ENCODE measurements at regions not wholly inside any gene's neighbourhood (a gene's known extent, or its start where the extent isn't known, plus 50 kb on each side); places are given as distances from the start of the nearest gene placed in this dataset.
"Not testable (repeated sequence)": the region's sequence is repeated elsewhere in the genome, so short reads cannot be mapped to it uniquely, and the experiment has no call there.

GRCh38 chr12:46490635-46491034, 118.1 kb upstream of the SLC38A2 start:
- DNase-seq (ENCODE audit: low read depth): no peak

- DNase-seq (ENCODE audit: low read depth): no peak
Measured at GRCh38 chr12:46489951-46490388, 117.4 kb upstream of the SLC38A2 start.

GRCh38 chr12:46487567-46488131, 115.1 kb upstream of the SLC38A2 start:
- DNase-seq (ENCODE audit: low read depth): no peak

DNA sequence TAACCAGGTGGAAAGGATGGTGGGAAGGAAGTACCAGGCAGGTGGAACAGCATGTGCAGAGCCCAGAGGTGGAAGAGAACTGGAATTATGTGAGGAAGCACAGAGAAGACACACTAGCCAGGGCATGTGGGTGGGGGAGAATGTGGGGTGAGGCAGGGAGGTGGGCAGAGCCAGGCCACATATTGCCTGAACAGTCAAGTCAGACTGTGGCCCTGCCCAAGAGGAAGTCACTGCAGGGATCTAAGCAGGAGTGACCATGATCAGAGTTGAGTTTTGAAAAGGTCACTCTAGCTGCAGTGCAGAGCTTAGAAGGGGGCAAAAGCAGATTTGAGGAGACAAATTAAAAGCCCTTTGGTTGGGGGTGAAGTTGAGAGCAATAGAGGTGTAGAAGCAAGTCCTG, 114.0 kb upstream of the SLC38A2 start:
- no peak for DNase-seq (ENCODE audit: low read depth)

DNA sequence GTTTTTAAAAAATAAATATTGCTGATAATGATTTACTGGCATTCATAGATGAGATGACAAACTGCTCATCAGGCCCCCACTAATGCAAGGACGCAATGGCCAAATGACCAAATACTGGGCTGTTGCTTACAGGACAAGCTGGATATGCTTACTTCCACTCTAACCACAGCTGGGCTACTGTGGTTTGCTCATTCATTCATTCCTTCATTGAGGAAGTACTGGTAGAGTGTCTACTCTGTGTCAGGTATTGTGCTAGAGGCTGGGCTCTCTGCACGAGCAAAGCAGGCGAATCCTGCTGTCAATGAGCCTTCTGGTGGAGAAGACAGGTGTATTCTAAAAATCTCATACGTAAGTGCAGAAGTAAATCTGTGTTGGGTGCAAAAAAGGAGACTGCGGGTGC, 113.3 kb upstream of the SLC38A2 start:
- no peak for DNase-seq (ENCODE audit: low read depth)

DNA sequence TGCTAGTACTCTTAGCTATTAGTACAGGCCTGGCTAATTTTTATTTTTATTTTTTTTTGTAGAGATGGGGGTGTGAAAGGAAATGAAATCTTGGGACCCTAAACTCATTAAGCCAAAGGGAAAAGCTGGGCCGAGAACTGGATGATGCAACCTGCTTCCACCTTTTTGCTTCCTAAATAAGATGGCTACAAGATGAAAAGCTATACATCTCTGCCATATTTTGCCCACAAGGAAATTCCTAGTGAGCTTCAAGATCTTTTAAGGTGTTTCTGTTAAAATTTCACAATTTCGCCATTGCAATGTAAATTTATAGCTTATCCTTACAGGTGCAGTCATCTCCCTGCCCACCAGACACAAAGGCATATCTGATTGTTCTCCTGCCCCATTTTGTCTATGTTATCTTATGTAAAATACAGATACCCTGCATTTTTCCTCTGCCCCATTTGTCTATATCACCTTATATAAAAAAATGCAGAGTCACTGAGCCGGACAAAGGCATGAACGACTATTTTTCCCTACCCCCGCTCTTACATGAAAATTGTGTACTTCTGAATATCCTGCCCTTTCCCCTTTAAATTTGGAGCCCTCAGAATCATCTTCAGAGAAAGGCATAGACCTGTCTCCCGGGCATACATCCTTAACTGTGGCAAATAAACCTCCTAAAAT, 112.0 kb upstream of the SLC38A2 start:
- DNase-seq (ENCODE audit: low read depth): no peak

DNA sequence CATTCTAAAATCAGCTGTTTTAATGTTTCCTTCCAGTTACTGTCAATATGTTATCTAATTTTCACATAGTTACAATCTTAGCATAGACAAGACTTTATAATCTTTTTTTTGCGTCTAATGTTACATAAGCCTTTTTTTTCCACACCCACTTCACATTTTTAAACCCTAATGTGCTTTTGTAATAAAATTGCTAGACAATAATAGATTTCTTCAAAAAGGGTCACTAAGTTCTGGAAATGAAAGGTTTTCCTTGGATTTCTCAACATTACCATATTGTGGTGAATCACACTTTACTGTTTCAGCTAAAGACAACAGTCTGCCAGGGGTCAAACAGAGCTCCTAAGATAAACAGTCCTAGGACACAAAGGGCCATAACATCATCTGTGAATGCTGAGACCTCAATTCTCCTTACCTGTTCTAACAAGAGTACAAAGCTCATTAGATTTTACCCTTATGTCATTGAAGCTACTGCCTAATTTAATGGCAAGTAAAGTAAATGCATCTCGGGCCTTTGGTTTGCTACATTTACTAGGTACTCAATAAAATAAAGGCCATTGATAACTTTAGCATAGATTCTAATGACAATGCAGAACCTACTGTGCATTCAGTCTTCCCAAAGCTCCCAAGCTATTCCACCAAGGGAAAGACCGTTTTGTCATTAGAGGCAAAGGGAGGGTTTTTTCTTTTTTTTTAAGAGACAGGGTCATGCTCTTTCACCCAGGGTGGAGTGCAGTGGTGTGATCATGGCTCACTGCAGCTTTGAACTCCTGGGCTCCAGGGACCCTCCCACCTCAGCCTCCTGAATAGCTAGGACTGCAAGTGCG, 111.2 kb upstream of the SLC38A2 start:
- DNase-seq (ENCODE audit: low read depth): no peak

DNA sequence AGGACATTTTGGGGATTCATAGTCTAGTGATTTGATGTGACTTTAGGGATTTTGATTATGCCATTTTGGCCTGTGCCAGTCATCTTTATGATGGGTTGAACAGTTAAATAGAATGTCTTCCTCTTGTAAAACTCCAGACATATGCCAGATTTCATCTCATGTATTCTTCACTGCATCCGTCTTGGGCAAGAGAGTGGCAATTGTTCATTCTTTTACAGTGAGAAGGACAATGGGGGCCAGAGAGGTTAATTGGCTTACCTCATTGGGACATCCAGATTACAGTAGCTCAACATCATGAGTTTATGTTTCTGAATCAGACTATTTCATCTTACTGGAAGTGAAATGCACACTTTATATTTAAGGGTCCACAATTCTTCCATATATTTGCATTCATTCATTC, 108.2 kb upstream of the SLC38A2 start:
- DNase-seq (ENCODE audit: low read depth): peak; percentile 60

- no peak for DNase-seq (ENCODE audit: low read depth)
Measured at GRCh38 chr12:46480316-46480715, 107.7 kb upstream of the SLC38A2 start.

GRCh38 chr12:46478123-46478522, 105.5 kb upstream of the SLC38A2 start:
- DNase-seq (ENCODE audit: low read depth): no peak

GRCh38 chr12:46477541-46477940, 105.0 kb upstream of the SLC38A2 start:
- DNase-seq (ENCODE audit: low read depth): no peak

GRCh38 chr12:46475972-46476645, 103.5 kb upstream of the SLC38A2 start:
- no peak for DNase-seq (ENCODE audit: low read depth)

DNA sequence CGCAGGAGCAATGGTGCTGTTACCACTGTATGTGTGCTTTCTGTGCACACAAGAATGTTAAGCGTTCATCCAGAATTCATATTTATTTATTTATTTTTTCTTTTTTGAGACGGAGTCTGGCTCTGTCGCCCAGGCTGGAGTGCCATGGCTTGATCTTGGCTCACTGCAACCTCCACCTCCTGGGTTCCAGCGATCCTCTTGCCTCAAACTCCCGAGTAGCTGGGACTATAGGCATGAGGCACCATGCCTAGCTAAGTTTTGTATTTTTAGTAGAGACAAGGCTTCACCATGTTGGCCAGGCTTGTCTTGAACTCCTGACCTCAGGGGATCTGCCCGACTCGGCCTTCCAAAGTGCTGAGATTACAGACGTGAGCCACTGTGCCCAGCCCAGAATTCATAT, 101.8 kb upstream of the SLC38A2 start:
- not testable (repeated sequence) for DNase-seq (ENCODE audit: low read depth)

DNA sequence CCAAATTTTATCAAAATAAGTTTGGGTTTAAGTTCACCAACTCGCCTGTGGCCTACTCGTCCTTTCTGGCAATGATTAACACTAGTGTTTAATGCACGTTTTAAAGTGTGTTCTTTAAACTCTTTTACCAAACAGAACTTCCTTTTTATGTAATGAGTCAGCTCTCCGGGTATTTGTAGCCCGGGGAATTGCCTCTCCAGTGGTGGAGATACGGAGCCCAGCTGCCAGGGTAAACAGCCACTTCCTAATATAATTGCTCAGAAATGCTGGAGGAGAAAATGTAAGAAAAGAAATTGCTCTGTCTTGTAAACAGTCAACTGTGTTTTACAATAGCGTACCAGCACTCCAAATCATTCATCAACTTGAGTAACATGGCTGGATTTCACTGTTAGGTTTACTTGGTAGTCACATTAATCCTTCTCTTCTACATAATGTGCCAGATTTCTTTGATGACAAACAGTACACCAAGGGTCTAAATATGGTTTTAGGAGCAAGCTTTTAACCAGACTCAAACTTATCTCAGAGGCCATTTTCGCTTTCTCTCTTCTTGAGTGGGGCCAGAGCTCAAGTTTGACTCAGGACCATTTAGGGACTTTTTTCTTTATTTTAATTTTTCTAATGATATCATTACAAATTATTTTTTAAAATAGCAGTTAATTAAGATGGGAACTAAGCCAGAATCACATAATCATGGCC, 101.2 kb upstream of the SLC38A2 start:
- peak; percentile 74 for DNase-seq (ENCODE audit: low read depth)

GRCh38 chr12:46472893-46473633, 100.5 kb upstream of the SLC38A2 start:
- DNase-seq (ENCODE audit: low read depth): peak; percentile 53

- no peak for DNase-seq (ENCODE audit: low read depth)
Measured at GRCh38 chr12:46472144-46472705, 99.7 kb upstream of the SLC38A2 start.

DNA sequence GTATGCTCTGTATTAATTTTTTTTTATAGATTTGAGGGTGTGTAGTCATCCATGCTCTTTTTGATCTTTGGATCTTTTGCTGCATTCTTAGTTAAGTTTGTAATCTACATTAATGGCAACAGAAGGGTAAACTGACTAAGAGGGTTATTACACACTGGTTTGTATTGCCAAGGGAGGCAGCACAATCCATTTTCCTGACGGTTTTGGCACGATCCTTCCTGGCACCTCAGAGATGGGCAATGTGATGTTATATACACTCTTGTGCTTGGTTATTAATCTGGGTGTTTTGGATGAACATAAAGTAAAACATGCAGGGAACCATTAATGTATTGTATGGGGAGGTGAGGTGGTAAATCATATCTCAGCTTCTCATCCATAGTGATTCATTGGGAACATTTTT, 98.8 kb upstream of the SLC38A2 start:
- no peak for DNase-seq (ENCODE audit: low read depth)

DNA sequence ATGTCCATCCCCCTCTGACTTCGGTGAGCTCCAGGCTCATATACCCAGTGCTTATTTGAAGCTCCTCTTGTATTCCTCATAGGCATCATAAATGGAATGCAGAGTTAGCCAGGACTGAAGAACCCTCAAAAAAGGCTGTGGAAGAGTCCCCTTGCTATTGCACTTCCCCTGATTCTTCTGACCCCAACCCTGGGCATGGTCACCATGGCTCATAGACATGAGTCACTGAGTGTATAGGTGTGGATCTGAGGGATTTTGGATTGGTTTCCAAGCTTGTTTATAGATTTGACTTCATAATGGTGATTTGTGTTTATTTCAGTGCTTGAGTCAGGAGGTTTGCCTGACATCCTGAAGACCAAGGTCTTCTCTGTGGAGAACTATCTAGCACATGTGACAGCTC, 98.4 kb upstream of the SLC38A2 start:
- DNase-seq (ENCODE audit: low read depth): no peak

DNA sequence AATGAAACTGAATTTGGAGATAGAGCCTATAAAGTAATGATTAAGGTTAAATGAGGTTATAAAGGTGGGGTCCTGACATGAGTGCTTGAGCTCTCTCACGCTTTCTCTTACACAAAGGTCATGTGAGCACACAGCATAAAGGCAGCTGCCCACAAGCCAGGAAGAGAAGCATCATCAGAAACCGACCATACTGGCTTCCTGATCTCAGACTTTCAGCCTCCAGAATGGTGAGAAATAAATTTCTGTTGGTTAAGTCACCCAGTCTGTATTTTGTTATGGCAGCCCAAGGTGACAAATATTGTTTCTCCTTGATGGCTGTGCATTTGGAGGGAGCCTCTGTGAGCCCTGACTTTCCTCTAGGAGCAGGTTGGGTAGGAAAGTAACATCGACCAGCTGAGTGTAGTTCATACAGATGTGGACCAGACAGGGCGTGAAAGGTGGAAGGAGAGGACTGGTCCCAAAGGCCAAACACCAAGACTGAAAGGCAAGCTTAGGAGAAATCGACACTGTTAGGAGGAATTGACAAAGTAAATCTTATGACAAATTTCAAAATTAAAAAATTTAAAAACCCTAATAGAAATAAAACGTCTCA, 97.6 kb upstream of the SLC38A2 start:
- no peak for DNase-seq (ENCODE audit: low read depth)

DNA sequence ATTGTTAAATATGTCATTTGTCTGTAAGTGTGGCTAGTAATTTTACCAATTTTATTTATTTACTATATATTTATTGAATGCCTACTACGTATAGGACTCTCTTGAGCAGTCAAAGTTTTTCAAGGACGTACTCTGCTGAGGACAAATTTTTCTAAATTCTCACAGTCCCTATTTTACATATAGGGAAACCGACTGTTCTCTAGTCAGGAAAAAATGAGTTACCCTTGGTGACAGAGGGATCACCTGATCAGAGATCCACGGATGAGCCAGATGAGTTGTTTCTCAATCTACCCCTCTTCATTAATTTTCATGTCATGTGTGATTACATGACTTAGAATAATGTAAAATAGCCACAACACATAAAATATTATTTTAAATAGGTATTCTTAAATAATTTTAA, 96.2 kb upstream of the SLC38A2 start:
- DNase-seq (ENCODE audit: low read depth): no peak

DNA sequence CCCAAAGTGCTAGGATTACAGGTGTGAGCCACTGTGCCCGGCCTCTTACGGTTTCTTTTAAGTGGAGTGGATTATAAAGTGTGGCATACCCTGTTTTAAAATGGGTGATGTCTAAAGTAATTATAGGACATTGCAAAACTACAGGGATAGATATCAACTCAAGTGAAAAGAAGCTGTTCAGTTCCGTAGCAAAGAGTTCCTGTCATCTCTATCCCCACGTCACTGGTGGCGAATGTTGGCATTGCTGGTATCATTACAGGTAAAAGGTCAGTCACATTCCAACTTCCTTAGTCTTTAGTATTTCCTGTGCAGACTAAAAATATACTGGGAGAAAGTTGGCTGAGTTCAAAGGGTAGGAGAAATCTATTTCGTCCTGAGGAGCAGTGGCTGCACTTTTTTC, 95.6 kb upstream of the SLC38A2 start:
- no peak for DNase-seq (ENCODE audit: low read depth)

Data from HS-5 (cell line).